B cell (primary cell): ENCODE measurements at regions not wholly inside any gene's neighbourhood (a gene's known extent, or its start where the extent isn't known, plus 50 kb on each side); places are given as distances from the start of the nearest gene placed in this dataset.

Experiments used
- ATAC-seq: fragments of 200-7000 bp; cut with Tn5 transposase; one replicate; pipeline ENCODE4 v1.10.0; 2021; ENCODE audit warnings: low read depth, mild to moderate bottlenecking, moderate number of reproducible peaks, moderate library complexity
- CTCF ChIA-PET: fragments of 350-600 bp; sonication (Branson Sonifier 250); formaldehyde crosslinking; loops from one replicate; lab custom pipeline; 2021; ENCODE audit warnings: antibody characterized with exemption, inconsistent platforms; lab: Charles Lee
- POLR2A ChIA-PET: fragments of 350-600 bp; sonication (Branson Sonifier 250); formaldehyde crosslinking; loops from one replicate; lab custom pipeline; 2021; ENCODE audit warnings: antibody characterized with exemption; lab: Charles Lee
- DNase-seq: peaks from one replicate; pipeline ENCODE4 v3.0.0; 2013
- H2AFZ ChIP-seq: 2 replicates; pipeline ENCODE4 v1.6.1; 2012; ENCODE audit warnings: mild to moderate bottlenecking, low read depth, low read length; ENCODE audit not compliant: insufficient read depth, poor library complexity, severe bottlenecking
- H3K27ac ChIP-seq, 2 donors: 1 replicate in 1 of 2; 2 replicates in 1 of 2; pipeline ENCODE4 v1.5.1; 2012 to 2013; ENCODE audit warnings: low read length in 2 of 2, mild to moderate bottlenecking in 2 of 2, moderate library complexity in 1 of 2
- H3K27me3 ChIP-seq, 4 experiments: fragments of 200-600 bp in 1 of 4; sonication (generic) in 1 of 4; replicated peaks in 1 of 4; 1 replicate in 2 of 4; 2 replicates in 2 of 4; pipeline versions ENCODE4 v1.6.1 to v1.7.0; 2013 to 2016; ENCODE audit warnings: low read length in 3 of 4, mild to moderate bottlenecking in 2 of 4, mixed read lengths in 1 of 4, moderate library complexity in 1 of 4; ENCODE audit not compliant: insufficient read depth in 4 of 4, control insufficient read depth in 3 of 4; ENCODE audit errors: control extremely low read depth in 1 of 4
- H3K36me3 ChIP-seq, 2 experiments: replicated peaks in 1 of 2; 1 replicate in 1 of 2; 2 replicates in 1 of 2; pipeline versions ENCODE4 v1.6.1 to v1.7.1; 2013; ENCODE audit warnings: low read length in 1 of 2; ENCODE audit not compliant: insufficient read depth in 2 of 2, control insufficient read depth in 1 of 2; ENCODE audit errors: control extremely low read depth in 1 of 2, extremely low read depth in 1 of 2
- H3K4me1 ChIP-seq, 2 donors: fragments of 200-600 bp in 1 of 2; sonication (generic) in 1 of 2; 1 replicate in 1 of 2; 2 replicates in 1 of 2; pipeline versions ENCODE4 v1.5.1 to v1.6.1; 2013 to 2017; ENCODE audit warnings: low read length in 2 of 2; ENCODE audit not compliant: control insufficient read depth in 2 of 2, insufficient read depth in 2 of 2
- H3K4me2 ChIP-seq: replicated peaks from 2 replicates; pipeline ENCODE3; 2012; ENCODE audit warnings: mild to moderate bottlenecking, low read depth, low read length; ENCODE audit not compliant: poor library complexity, severe bottlenecking
- H3K4me3 ChIP-seq, 5 experiments: fragments of 200-600 bp in 1 of 5; sonication (generic) in 1 of 5; 1 replicate in 3 of 5; 2 replicates in 2 of 5; pipeline versions ENCODE4 v1.5.1 to v1.7.0; 2011 to 2016; ENCODE audit warnings: low read length in 4 of 5, mild to moderate bottlenecking in 4 of 5, low read depth in 2 of 5, control low read depth in 1 of 5, moderate library complexity in 1 of 5; ENCODE audit not compliant: insufficient read depth in 1 of 5; ENCODE audit errors: control extremely low read depth in 1 of 5, extremely low read depth in 1 of 5
- H3K79me2 ChIP-seq: fragments of 200-600 bp; sonication (generic); one replicate; pipeline ENCODE4 v1.6.0; 2016; ENCODE audit warnings: low read length; ENCODE audit not compliant: control insufficient read depth, insufficient read depth
- H3K9ac ChIP-seq: fragments of 200-600 bp; sonication (generic); 2 replicates; pipeline ENCODE4 v1.6.1; 2017; ENCODE audit warnings: mild to moderate bottlenecking, low read length, moderate library complexity
- H3K9me3 ChIP-seq, 3 donors: one replicate each; pipeline versions ENCODE4 v1.6.1 to v1.7.1; 2013; ENCODE audit warnings: low read length in 2 of 3; ENCODE audit not compliant: control insufficient read depth in 2 of 3, insufficient read depth in 1 of 3; ENCODE audit errors: control extremely low read depth in 1 of 3
- H4K20me1 ChIP-seq: 2 replicates; pipeline ENCODE4 v1.6.0; 2012; ENCODE audit warnings: mild to moderate bottlenecking, low read length; ENCODE audit not compliant: insufficient read depth, control insufficient read depth, poor library complexity, severe bottlenecking
- H3K27ac Mint-ChIP-seq: one replicate; pipeline ENCODE4 v1.8.0; 2021; ENCODE audit warnings: mixed read lengths
- H3K27me3 Mint-ChIP-seq: one replicate; pipeline ENCODE4 v1.8.0; 2021; ENCODE audit warnings: mixed read lengths
- H3K4me1 Mint-ChIP-seq: one replicate; pipeline ENCODE4 v1.8.0; 2021; ENCODE audit warnings: mixed read lengths
- H3K4me3 Mint-ChIP-seq: one replicate; pipeline ENCODE4 v1.8.0; 2021; ENCODE audit warnings: mixed read lengths
- H3K9me3 Mint-ChIP-seq: one replicate; pipeline ENCODE4 v1.8.0; 2022; ENCODE audit warnings: mixed read lengths; ENCODE audit not compliant: insufficient read depth
- CTCF ChIP-seq: fragments of 200-600 bp; IDR thresholded peaks from one replicate; pipeline ENCODE4 v1.8.0; 2022; ENCODE audit warnings: antibody characterized with exemption, mild to moderate bottlenecking
- EZH2 ChIP-seq: IDR thresholded peaks from 2 replicates; pipeline ENCODE4 v1.6.1; 2012; ENCODE audit warnings: borderline replicate concordance, low read depth, mild to moderate bottlenecking, moderate library complexity, low read length; ENCODE audit not compliant: insufficient read depth, poor library complexity, severe bottlenecking
- WGBS: methylation state at CpG from one replicate; pipeline ENCODE4 v1.1.5; 2013; ENCODE audit warnings: missing lambda C conversion rate; ENCODE audit not compliant: insufficient coverage; 5-methylcytosine and 5-hydroxymethylcytosine counted together
- intact Hi-C: fragments of 100-400 bp; cut with micrococcal nuclease; formaldehyde crosslinking; loops from one replicate; pipeline ENCODE4 v1.10.0; 2022

GRCh38 chr16:85348065-85348840, 236.0 kb upstream of the CIBAR2 start:
- Histone ChIP-seq H2AFZ (no peak overlapping the region), H3K4me1 (no peaks in the 10 kb centered on the region), H3K4me2 (no peak overlapping the region), H4K20me1 (no peaks in the 10 kb centered on the region), H3K27me3 (no peaks in the 10 kb centered on the region), H3K4me3 (no peak overlapping the region), H3K79me2 (no peaks in the 10 kb centered on the region), H3K9ac (no peak overlapping the region), H3K9me3 (peaks cover 0 to 8% (median 4%) of the 10 kb centered on the region in 3 donors), H3K27ac (no peak overlapping the region), H3K36me3 (no peaks in the 10 kb centered on the region)
- TF ChIP-seq CTCF (no peak), EZH2 (no peak)
- ATAC-seq (no peak), DNase-seq (no peak)
- H3K27me3 Mint-ChIP-seq, result peaks cover 8% of the 10 kb centered on the region
- intact Hi-C loops, result no loop called here
- ChIA-PET POLR2A (no interaction called here), CTCF (no interaction called here)
- H3K27ac Mint-ChIP-seq, result no peak overlapping the region
- no peak overlapping the region for H3K4me3 Mint-ChIP-seq
- WGBS, result 95% methylated on average over 12 of the region's 12 CpGs
- no peaks in the 10 kb centered on the region for H3K4me1 Mint-ChIP-seq
- H3K9me3 Mint-ChIP-seq, result peaks cover 7% of the 10 kb centered on the region

- TF ChIP-seq EZH2, result no peak
- no peak for TF ChIP-seq CTCF
- WGBS, result 93% methylated on average over 19 of the region's 21 CpGs
- DNase-seq, result no peak
- Histone ChIP-seq H3K4me1 (no peaks in the 10 kb centered on the region), H3K79me2 (no peaks in the 10 kb centered on the region), H2AFZ (no peak overlapping the region), H3K9me3 (peaks cover 0 to 13% (median 4%) of the 10 kb centered on the region in 3 donors), H4K20me1 (no peaks in the 10 kb centered on the region), H3K4me3 (no peak overlapping the region), H3K4me2 (no peak overlapping the region), H3K27ac (no peak overlapping the region), H3K36me3 (no peaks in the 10 kb centered on the region), H3K9ac (no peak overlapping the region), H3K27me3 (no peaks in the 10 kb centered on the region)
- H3K4me3 Mint-ChIP-seq, result no peak overlapping the region
- H3K27ac Mint-ChIP-seq, result no peak overlapping the region
- ATAC-seq, result no peak
- peaks cover 7% of the 10 kb centered on the region for H3K9me3 Mint-ChIP-seq
- peaks cover 6% of the 10 kb centered on the region for H3K27me3 Mint-ChIP-seq
- ChIA-PET CTCF (no interaction called here), POLR2A (no interaction called here)
- H3K4me1 Mint-ChIP-seq, result no peaks in the 10 kb centered on the region
- intact Hi-C loops, result no loop called here
These were observed 236.7 kb upstream of the CIBAR2 start for GRCh38 chr16:85348911-85349334.
